Hepatocyte (in vitro differentiated cells): ENCODE measurements at regions not wholly inside any gene's neighbourhood (a gene's known extent, or its start where the extent isn't known, plus 50 kb on each side); places are given as distances from the start of the nearest gene placed in this dataset.

ENCODE experiments used
- EZH2 ChIP-seq: fragments of 200-600 bp; sonication (generic); IDR thresholded peaks from 2 replicates; pipeline ENCODE4 v1.6.1; 2016; ENCODE audit warnings: antibody characterized with exemption, mild to moderate bottlenecking, borderline replicate concordance
- EZH2phosphoT487 ChIP-seq: fragments of 200-600 bp; sonication (generic); IDR thresholded peaks from one replicate; pipeline ENCODE4 v1.6.1; 2018; ENCODE audit warnings: antibody characterized with exemption, mild to moderate bottlenecking, low read depth, moderate library complexity; ENCODE audit not compliant: unreplicated experiment, severe bottlenecking
- TF ChIP-seq, protein P1 (sequence below): fragments of 200-600 bp; sonication (generic); IDR thresholded peaks from 2 replicates; pipeline ENCODE4 v1.5.1; 2016; ENCODE audit warnings: antibody characterized with exemption, mild to moderate bottlenecking; ENCODE audit not compliant: poor library complexity

DNA sequence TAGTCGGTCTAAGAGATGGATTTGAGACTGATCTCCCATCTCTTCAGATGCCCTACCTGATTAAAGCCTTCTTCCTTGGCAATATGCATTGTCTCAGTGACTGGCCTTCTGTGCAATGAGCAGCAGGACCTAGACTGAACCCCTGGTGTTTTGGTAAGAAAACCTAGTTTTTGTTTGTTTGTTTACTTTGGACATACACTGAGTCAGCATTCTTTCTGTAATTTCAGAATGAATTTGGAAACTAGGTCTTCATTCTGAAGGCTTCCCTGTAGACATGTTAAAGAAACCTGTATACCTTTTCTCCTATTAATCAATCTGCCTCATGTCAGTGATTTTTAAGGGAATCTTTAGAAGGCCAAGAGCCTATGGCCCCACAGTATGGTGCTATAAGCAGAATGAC, 597.5 kb upstream of the HTR2C start:
- TF ChIP-seq, protein P1, sequence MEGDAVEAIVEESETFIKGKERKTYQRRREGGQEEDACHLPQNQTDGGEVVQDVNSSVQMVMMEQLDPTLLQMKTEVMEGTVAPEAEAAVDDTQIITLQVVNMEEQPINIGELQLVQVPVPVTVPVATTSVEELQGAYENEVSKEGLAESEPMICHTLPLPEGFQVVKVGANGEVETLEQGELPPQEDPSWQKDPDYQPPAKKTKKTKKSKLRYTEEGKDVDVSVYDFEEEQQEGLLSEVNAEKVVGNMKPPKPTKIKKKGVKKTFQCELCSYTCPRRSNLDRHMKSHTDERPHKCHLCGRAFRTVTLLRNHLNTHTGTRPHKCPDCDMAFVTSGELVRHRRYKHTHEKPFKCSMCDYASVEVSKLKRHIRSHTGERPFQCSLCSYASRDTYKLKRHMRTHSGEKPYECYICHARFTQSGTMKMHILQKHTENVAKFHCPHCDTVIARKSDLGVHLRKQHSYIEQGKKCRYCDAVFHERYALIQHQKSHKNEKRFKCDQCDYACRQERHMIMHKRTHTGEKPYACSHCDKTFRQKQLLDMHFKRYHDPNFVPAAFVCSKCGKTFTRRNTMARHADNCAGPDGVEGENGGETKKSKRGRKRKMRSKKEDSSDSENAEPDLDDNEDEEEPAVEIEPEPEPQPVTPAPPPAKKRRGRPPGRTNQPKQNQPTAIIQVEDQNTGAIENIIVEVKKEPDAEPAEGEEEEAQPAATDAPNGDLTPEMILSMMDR, result no peak
- TF ChIP-seq EZH2 (no peak), EZH2phosphoT487 (no peak)
